PC-3 (cell line): ENCODE measurements at regions not wholly inside any gene's neighbourhood (a gene's known extent, or its start where the extent isn't known, plus 50 kb on each side); places are given as distances from the start of the nearest gene placed in this dataset.

Source experiments
- ATAC-seq: fragments of 200-7000 bp; cut with Tn5 transposase; 2 replicates; pipeline ENCODE4 v1.9.1; 2020; ENCODE audit warnings: mild to moderate bottlenecking, moderate library complexity
- BruUV-seq: library from RNA; stranded (reverse); fragments of 400-500 nt; replicated peaks from 2 replicates; lab custom pipeline; 2021; lab: Mats Ljungman, UMichigan
- CTCF ChIA-PET: fragments of 300-600 bp; sonication (Branson Sonifier 250); formaldehyde crosslinking; loops from one replicate; lab custom pipeline; 2022; ENCODE audit warnings: antibody characterized with exemption; lab: Charles Lee
- POLR2A ChIA-PET: fragments of 300-600 bp; sonication (Branson Sonifier 250); formaldehyde crosslinking; loops from one replicate; lab custom pipeline; 2022; ENCODE audit warnings: antibody characterized with exemption; ENCODE audit not compliant: unreplicated experiment; lab: Charles Lee
- DNase-seq: peaks from one replicate; pipeline ENCODE4 v3.0.0-alpha.2; 2015
- H2AFZ ChIP-seq: fragments of 300-600 bp; sonication (generic); 2 replicates; pipeline ENCODE4 v1.6.0; 2016; ENCODE audit warnings: antibody characterized with exemption, low read length
- H3F3A ChIP-seq: fragments of 300-600 bp; sonication (generic); one replicate; pipeline ENCODE4 v1.6.0; 2017; ENCODE audit warnings: antibody characterized with exemption, low read length, control low read depth, mild to moderate bottlenecking; ENCODE audit not compliant: unreplicated experiment
- H3K27ac ChIP-seq: fragments of 300-600 bp; sonication (generic); 2 replicates; pipeline ENCODE4 v1.5.1; 2016; ENCODE audit warnings: mild to moderate bottlenecking, low read length
- H3K27me3 ChIP-seq: fragments of 300-600 bp; sonication (generic); 2 replicates; pipeline ENCODE4 v1.6.1; 2016; ENCODE audit warnings: low read length, mixed read lengths
- H3K36me3 ChIP-seq: fragments of 300-600 bp; sonication (generic); 2 replicates; pipeline ENCODE4 v1.6.1; 2016; ENCODE audit warnings: low read depth, mixed run types, low read length, mixed read lengths
- H3K4me1 ChIP-seq: fragments of 300-600 bp; sonication (generic); 2 replicates; pipeline ENCODE4 v1.5.1; 2016; ENCODE audit warnings: low read length; ENCODE audit not compliant: insufficient read depth
- H3K4me2 ChIP-seq: fragments of 300-600 bp; sonication (generic); 2 replicates; pipeline ENCODE4 v1.6.0; 2016; ENCODE audit warnings: low read length
- H3K4me3 ChIP-seq: fragments of 300-600 bp; sonication (generic); 2 replicates; pipeline ENCODE4 v1.5.1; 2016; ENCODE audit warnings: mild to moderate bottlenecking, low read length, mixed read lengths
- H3K79me2 ChIP-seq: fragments of 300-600 bp; sonication (generic); 2 replicates; pipeline ENCODE4 v1.6.1; 2017; ENCODE audit warnings: low read length, mixed read lengths
- H3K9ac ChIP-seq: fragments of 300-600 bp; sonication (generic); 2 replicates; pipeline ENCODE4 v1.6.0; 2016; ENCODE audit warnings: mild to moderate bottlenecking, low read length
- H3K9me2 ChIP-seq: fragments of 300-600 bp; sonication (generic); replicated peaks from 2 replicates; pipeline ENCODE4 v1.6.1; 2016; ENCODE audit warnings: mixed run types, low read length, mixed read lengths
- H3K9me3 ChIP-seq: fragments of 300-600 bp; sonication (generic); 2 replicates; pipeline ENCODE4 v1.6.1; 2016; ENCODE audit warnings: low read length, mixed read lengths
- H4K20me1 ChIP-seq: fragments of 300-600 bp; sonication (generic); 2 replicates; pipeline ENCODE4 v1.6.1; 2016; ENCODE audit warnings: low read length, mixed read lengths
- EZH2 ChIP-seq: fragments of 300-600 bp; sonication (generic); IDR thresholded peaks from one replicate; pipeline ENCODE4 v1.6.1; 2017; ENCODE audit warnings: antibody characterized with exemption, mild to moderate bottlenecking, low read length; ENCODE audit not compliant: unreplicated experiment
- EZH2phosphoT487 ChIP-seq: fragments of 300-600 bp; sonication (generic); IDR thresholded peaks from 2 replicates; pipeline ENCODE4 v1.6.1; 2018; ENCODE audit warnings: mild to moderate bottlenecking, antibody characterized with exemption, low read length, borderline replicate concordance
- intact Hi-C: fragments of 100-400 bp; cut with micrococcal nuclease; formaldehyde crosslinking; loops from 2 replicates; pipeline ENCODE4 v1.9.0; 2023
- TF ChIP-seq, protein P1 (sequence below): fragments of 300-600 bp; sonication (generic); conservative IDR thresholded peaks from 2 replicates; pipeline ENCODE4 v1.5.1; 2017; ENCODE audit warnings: antibody characterized with exemption, low read depth, mild to moderate bottlenecking, low read length

DNA sequence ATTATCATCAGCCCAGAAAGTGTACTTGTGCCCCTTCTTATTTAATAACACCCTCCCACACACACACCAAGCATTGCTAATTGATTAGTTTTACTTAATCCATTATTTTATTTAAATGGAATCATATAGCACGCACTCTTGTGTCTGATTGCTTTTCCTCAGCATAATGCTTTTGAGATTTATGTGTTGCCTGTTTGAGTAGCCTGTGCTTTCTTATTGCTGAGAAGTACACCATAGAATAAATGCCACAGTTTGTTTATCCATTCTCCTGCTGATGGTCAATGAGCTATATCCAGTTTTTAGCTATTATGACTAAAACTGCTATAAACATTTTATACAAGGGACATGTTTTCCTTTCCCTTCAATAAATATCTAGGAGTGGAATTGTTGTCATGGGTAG, 409.9 kb upstream of the PDE3A start:
- no peaks in the 10 kb centered on the region for H4K20me1 ChIP-seq
- ATAC-seq (no peak), DNase-seq (no peak)
- CTCF ChIA-PET = no interaction called here
- H3K4me2 ChIP-seq = no peak overlapping the region
- H3K27ac ChIP-seq = no peak overlapping the region
- POLR2A ChIA-PET = no interaction called here
- no TSS peak for BruUV-seq
- no peaks in the 10 kb centered on the region for H3K9me2 ChIP-seq
- H3K9ac ChIP-seq = no peak overlapping the region
- no peak overlapping the region for H3K4me3 ChIP-seq
- no peaks in the 10 kb centered on the region for H3K9me3 ChIP-seq
- H2AFZ ChIP-seq = no peak overlapping the region
- no peaks in the 10 kb centered on the region for H3K27me3 ChIP-seq
- no peaks in the 10 kb centered on the region for H3K4me1 ChIP-seq
- intact Hi-C loops = no loop called here
- H3F3A ChIP-seq = no peaks in the 10 kb centered on the region
- H3K36me3 ChIP-seq = no peaks in the 10 kb centered on the region
- TF ChIP-seq EZH2 (no peak), EZH2phosphoT487 (no peak)
- TF ChIP-seq, protein P1, sequence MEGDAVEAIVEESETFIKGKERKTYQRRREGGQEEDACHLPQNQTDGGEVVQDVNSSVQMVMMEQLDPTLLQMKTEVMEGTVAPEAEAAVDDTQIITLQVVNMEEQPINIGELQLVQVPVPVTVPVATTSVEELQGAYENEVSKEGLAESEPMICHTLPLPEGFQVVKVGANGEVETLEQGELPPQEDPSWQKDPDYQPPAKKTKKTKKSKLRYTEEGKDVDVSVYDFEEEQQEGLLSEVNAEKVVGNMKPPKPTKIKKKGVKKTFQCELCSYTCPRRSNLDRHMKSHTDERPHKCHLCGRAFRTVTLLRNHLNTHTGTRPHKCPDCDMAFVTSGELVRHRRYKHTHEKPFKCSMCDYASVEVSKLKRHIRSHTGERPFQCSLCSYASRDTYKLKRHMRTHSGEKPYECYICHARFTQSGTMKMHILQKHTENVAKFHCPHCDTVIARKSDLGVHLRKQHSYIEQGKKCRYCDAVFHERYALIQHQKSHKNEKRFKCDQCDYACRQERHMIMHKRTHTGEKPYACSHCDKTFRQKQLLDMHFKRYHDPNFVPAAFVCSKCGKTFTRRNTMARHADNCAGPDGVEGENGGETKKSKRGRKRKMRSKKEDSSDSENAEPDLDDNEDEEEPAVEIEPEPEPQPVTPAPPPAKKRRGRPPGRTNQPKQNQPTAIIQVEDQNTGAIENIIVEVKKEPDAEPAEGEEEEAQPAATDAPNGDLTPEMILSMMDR = no peak
- H3K79me2 ChIP-seq = no peaks in the 10 kb centered on the region

DNA sequence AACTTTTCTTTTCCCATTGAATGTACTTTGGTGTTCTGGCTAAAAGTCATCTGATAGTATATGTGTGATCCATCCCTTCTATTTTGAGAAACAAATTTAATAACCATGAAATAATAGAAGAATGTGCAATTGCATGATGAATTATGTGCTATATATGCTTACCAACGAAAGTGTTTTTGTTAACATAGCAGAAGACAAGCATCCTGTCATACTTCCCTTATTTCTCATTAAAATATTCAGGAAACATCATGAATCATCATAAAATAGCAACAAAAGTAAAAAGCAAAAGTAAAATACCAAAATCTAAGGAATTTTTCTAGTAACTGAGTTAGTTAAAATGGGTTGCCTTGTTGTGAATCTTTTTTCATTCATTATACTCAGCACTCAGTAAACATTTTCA, 409.0 kb upstream of the PDE3A start:
- CTCF ChIA-PET = no interaction called here
- intact Hi-C loops = no loop called here
- POLR2A ChIA-PET = no interaction called here

DNA sequence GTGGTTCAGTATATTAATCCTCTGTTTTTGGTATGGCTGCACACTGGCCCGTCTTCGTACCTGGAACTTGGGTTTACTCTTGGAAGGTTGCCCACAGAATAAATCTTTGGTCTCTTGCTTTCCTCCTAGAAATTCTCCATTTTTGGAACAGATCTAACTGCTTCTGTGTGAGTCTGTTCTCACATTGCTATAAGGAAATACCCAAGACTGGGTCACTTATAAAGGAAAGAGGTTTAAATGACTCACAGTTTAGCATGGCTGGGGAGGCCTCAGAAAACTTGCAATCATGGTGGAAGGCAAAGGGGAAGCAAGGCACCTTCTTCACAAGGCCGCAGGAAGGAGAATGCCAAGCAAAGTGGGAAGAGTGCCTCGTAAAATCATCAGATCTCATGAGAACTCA, 407.8 kb upstream of the PDE3A start:
- H3K9me2 ChIP-seq = no peaks in the 10 kb centered on the region
- peaks cover 11% of the 10 kb centered on the region for H3K27me3 ChIP-seq
- H3K9me3 ChIP-seq = no peaks in the 10 kb centered on the region
- H3K79me2 ChIP-seq = no peaks in the 10 kb centered on the region
- H3F3A ChIP-seq = no peaks in the 10 kb centered on the region
- no peaks in the 10 kb centered on the region for H3K4me1 ChIP-seq
- no peak overlapping the region for H3K9ac ChIP-seq
- no peak overlapping the region for H3K4me3 ChIP-seq
- BruUV-seq = no TSS peak
- no peaks in the 10 kb centered on the region for H4K20me1 ChIP-seq
- no peak for DNase-seq
- ATAC-seq = no peak
- H2AFZ ChIP-seq = no peak overlapping the region
- no peaks in the 10 kb centered on the region for H3K36me3 ChIP-seq
- no peak overlapping the region for H3K27ac ChIP-seq
- ChIA-PET POLR2A (no interaction called here), CTCF (no interaction called here)
- H3K4me2 ChIP-seq = no peak overlapping the region
- intact Hi-C loops = no loop called here
- TF ChIP-seq EZH2phosphoT487 (no peak), EZH2 (no peak)
- TF ChIP-seq, protein P1 = no peak

More for the DNA sequence above, 409.0 kb upstream of the PDE3A start:
- Histone ChIP-seq H3K4me3 (no peak overlapping the region), H3K4me1 (no peaks in the 10 kb centered on the region), H3K36me3 (no peaks in the 10 kb centered on the region), H3K9me2 (no peaks in the 10 kb centered on the region), H2AFZ (no peak overlapping the region), H3K79me2 (no peaks in the 10 kb centered on the region), H3K9me3 (no peaks in the 10 kb centered on the region), H3K27me3 (peaks cover 4% of the 10 kb centered on the region), H3K4me2 (no peak overlapping the region), H3K27ac (no peak overlapping the region), H3K9ac (no peak overlapping the region), H3F3A (no peaks in the 10 kb centered on the region), H4K20me1 (no peaks in the 10 kb centered on the region)
- no TSS peak for BruUV-seq
- ATAC-seq (no peak), DNase-seq (no peak)
- TF ChIP-seq EZH2 (no peak), EZH2phosphoT487 (no peak)
- TF ChIP-seq, protein P1 = no peak
